ENCODE measurements at regions not wholly inside any gene's neighbourhood (a gene's known extent, or its start where the extent isn't known, plus 50 kb on each side); places are given as distances from the start of the nearest gene placed in this dataset.
"Not testable (repeated sequence)": the region's sequence is repeated elsewhere in the genome, so short reads cannot be mapped to it uniquely, and the experiment has no call there.

DNA sequence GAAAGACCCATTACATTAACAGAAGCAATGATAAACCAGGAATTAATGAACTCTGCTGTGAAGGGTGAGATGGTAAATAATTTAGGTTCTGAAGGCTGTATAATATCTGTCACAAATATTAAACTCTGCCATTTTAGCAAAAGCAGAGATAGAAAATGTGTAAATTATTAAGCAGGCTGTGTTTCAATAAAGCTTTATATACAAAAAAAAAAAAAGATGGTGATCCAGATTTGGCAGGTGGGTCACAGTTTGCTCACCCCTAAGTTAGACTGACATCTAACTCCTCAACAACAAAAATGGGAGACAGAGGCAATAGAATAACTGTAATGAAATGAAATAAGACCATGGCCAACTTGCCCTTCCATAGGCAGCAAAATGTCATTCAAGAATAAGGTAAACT lies 157.3 kb upstream of the FANCL start:
- no peak for TF ChIP-seq CTCF (IDR thresholded peaks at IDR 0.05; ENCODE audit: insufficient read depth, low read depth, low read length)
- ChIA-PET POLR2A (no interaction called here), CTCF (no interaction called here)
- Histone ChIP-seq H3K36me3 (ENCODE audit: control insufficient read depth, insufficient read depth, low read length) (no peaks in the 10 kb centered on the region), H3K4me3 (ENCODE audit: low read depth, low read length) (no peak overlapping the region), H3K27me3 (ENCODE audit: control insufficient read depth, insufficient read depth, low read length) (no peaks in the 10 kb centered on the region)
- no peak for DNase-seq (ENCODE audit: low read depth)

DNA sequence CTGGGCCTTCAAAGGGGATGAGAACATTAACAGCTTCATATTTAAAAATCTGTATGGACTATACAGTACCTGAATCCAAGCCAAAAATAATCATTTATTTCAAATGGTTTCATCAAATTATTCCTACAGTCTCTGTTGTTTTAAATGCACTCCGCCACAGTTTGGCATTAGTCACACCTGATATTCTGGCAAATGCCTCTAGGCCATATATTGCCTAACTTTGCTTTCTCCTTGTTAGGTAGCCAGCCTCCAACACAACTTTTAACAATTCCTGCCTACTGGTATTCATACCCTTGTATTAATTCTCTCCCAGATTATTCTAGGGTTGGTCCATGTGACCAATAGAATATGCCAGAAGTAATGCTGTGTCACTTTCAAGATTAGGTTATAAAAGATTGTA lies 146.6 kb upstream of the FANCL start:
- CTCF ChIA-PET = interaction anchor here (1.3 kb wide), 1 partner anchor 482 kb away, joined by 3 read pairs; no protein-coding TSS in a partner anchor
- no peak for TF ChIP-seq CTCF (IDR thresholded peaks at IDR 0.05; ENCODE audit: insufficient read depth, low read depth, low read length)
- no peak for DNase-seq (ENCODE audit: low read depth)
- Histone ChIP-seq H3K27me3 (ENCODE audit: control insufficient read depth, insufficient read depth, low read length) (no peaks in the 10 kb centered on the region), H3K4me3 (ENCODE audit: low read depth, low read length) (no peak overlapping the region), H3K36me3 (ENCODE audit: control insufficient read depth, insufficient read depth, low read length) (no peaks in the 10 kb centered on the region)
- POLR2A ChIA-PET = no interaction called here

DNA sequence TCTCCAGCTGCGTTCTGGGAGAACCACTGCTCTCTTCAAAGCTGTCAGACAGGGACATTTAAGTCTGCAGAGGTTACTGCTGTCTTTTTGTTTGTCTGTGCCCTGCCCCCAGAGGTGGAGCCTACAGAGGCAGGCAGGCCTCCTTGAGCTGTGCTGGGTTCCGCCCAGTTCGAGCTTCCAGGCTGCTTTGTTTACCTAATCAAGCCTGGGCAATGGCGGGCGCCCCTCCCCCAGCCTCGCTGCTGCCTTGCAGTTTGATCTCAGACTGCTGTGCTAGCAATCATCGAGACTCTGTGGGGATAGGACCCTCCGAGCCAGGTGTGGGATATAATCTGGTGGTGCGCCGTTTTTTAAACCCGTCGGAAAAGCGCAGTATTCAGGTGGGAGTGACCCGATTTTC lies 145.8 kb upstream of the FANCL start:
- H3K36me3 ChIP-seq (ENCODE audit: control insufficient read depth, insufficient read depth, low read length); POLR2A ChIA-PET; H3K27me3 ChIP-seq (ENCODE audit: control insufficient read depth, insufficient read depth, low read length); H3K4me3 ChIP-seq (ENCODE audit: low read depth, low read length); DNase-seq (ENCODE audit: low read depth): not testable (repeated sequence)
- CTCF ChIA-PET = interaction anchor here (1.3 kb wide), 1 partner anchor 481 kb away, joined by 3 read pairs; no protein-coding TSS in a partner anchor

- TF ChIP-seq CTCF (IDR thresholded peaks at IDR 0.05; ENCODE audit: insufficient read depth, low read depth, low read length) = no peak
- H3K27me3 ChIP-seq (ENCODE audit: control insufficient read depth, insufficient read depth, low read length) = no peaks in the 10 kb centered on the region
- ChIA-PET POLR2A (no interaction called here), CTCF (interaction anchor here (0.7 kb wide), 1 partner anchor 28 kb away, joined by 3 read pairs; no protein-coding TSS in a partner anchor)
- DNase-seq (ENCODE audit: low read depth) = no peak
- no peaks in the 10 kb centered on the region for H3K36me3 ChIP-seq (ENCODE audit: control insufficient read depth, insufficient read depth, low read length)
- H3K4me3 ChIP-seq (ENCODE audit: low read depth, low read length) = no peak overlapping the region
Observed at GRCh38 chr2:58378152-58378551, 137.0 kb upstream of the FANCL start.

GRCh38 chr2:58377181-58377580 lies 136.1 kb upstream of the FANCL start:
- Histone ChIP-seq H3K36me3 (ENCODE audit: control insufficient read depth, insufficient read depth, low read length) (no peaks in the 10 kb centered on the region), H3K27me3 (ENCODE audit: control insufficient read depth, insufficient read depth, low read length) (no peaks in the 10 kb centered on the region), H3K4me3 (ENCODE audit: low read depth, low read length) (no peak overlapping the region)
- ChIA-PET CTCF (no interaction called here), POLR2A (no interaction called here)
- no peak for DNase-seq (ENCODE audit: low read depth)
- TF ChIP-seq CTCF (IDR thresholded peaks at IDR 0.05; ENCODE audit: insufficient read depth, low read depth, low read length) = no peak

DNA sequence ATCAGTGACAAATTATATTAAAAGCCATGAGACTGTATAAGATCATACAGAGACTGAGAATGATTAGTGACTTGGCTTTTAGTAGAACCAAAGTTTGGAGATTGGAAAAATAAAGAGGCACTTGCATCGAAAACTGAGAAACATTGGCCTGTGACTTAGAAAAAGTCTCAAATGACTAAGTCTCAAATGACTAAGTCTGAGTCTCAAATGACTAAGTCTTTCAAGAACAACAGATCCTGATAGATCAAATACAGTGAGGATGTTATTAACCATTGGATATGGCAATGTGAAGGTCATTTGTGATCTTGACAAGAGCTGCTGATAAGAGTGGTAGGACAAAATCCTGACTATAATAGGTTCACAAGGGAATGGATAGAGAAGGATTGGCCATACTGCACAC lies 135.5 kb upstream of the FANCL start:
- no peak for DNase-seq (ENCODE audit: low read depth)
- Histone ChIP-seq H3K4me3 (ENCODE audit: low read depth, low read length) (no peak overlapping the region), H3K36me3 (ENCODE audit: control insufficient read depth, insufficient read depth, low read length) (no peaks in the 10 kb centered on the region), H3K27me3 (ENCODE audit: control insufficient read depth, insufficient read depth, low read length) (no peaks in the 10 kb centered on the region)
- CTCF ChIA-PET = no interaction called here
- no peak for TF ChIP-seq CTCF (IDR thresholded peaks at IDR 0.05; ENCODE audit: insufficient read depth, low read depth, low read length)
- POLR2A ChIA-PET = no interaction called here
